ENCODE measurements at regions not wholly inside any gene's neighbourhood (a gene's known extent, or its start where the extent isn't known, plus 50 kb on each side); places are given as distances from the start of the nearest gene placed in this dataset.

- POLR2A ChIA-PET: no interaction called here
- CTCF ChIA-PET (ENCODE audit: unreplicated experiment): no interaction called here
- no peaks in the 10 kb centered on the region for H3K9me2 ChIP-seq (ENCODE audit: insufficient read depth, low read length)
- no peaks in the 10 kb centered on the region for H3K79me2 ChIP-seq (ENCODE audit: insufficient read depth, low read depth, low read length)
- no peak for DNase-seq (ENCODE audit: low spot score)
- no peaks in the 10 kb centered on the region for H4K20me1 ChIP-seq (ENCODE audit: insufficient read depth, low read length)
- intact Hi-C loops (cut with micrococcal nuclease; ENCODE audit: unreplicated experiment): loop anchor here (5.0 to 10.0 kb wide), 2 partner anchors 151 to 499 kb away; no protein-coding TSS in a partner anchor
- no peaks in the 10 kb centered on the region for H3K36me3 ChIP-seq (ENCODE audit: insufficient read depth, low read length)
- H3K4me1 ChIP-seq (ENCODE audit: insufficient read depth, low read length, poor library complexity, severe bottlenecking): no peaks in the 10 kb centered on the region
- TF ChIP-seq EZH2phosphoT487 (IDR thresholded peaks at IDR 0.05; ENCODE audit: borderline replicate concordance, low read depth, low read length) (no peak), CTCF (conservative IDR thresholded peaks at IDR 0.05; ENCODE audit: low read length) (no peak)
- no peak overlapping the region for H3K27ac ChIP-seq (ENCODE audit: low read depth, low read length, poor library complexity, severe bottlenecking)
- H2AFZ ChIP-seq (ENCODE audit: low read length): no peak overlapping the region
- H3K4me3 ChIP-seq (ENCODE audit: low read depth, low read length, poor library complexity, severe bottlenecking): no peak overlapping the region
- no peaks in the 10 kb centered on the region for H3K9me3 ChIP-seq (ENCODE audit: low read length)
- no peak overlapping the region for H3K4me2 ChIP-seq (ENCODE audit: low read length)
- BruUV-seq (replicated peaks): no TSS peak
Observed at GRCh38 chr20:57093766-57094165, 172.7 kb downstream of the BMP7 start.

- DNase-seq (ENCODE audit: low spot score): no peak
- H4K20me1 ChIP-seq (ENCODE audit: insufficient read depth, low read length): no peaks in the 10 kb centered on the region
- no peaks in the 10 kb centered on the region for H3K79me2 ChIP-seq (ENCODE audit: insufficient read depth, low read depth, low read length)
- ChIA-PET POLR2A (no interaction called here), CTCF (ENCODE audit: unreplicated experiment) (interaction anchor here (1.3 kb wide), 1 partner anchor 252 kb away, joined by 3 read pairs; no protein-coding TSS in a partner anchor)
- no peaks in the 10 kb centered on the region for H3K4me1 ChIP-seq (ENCODE audit: insufficient read depth, low read length, poor library complexity, severe bottlenecking)
- no peak overlapping the region for H3K4me2 ChIP-seq (ENCODE audit: low read length)
- no peaks in the 10 kb centered on the region for H3K9me2 ChIP-seq (ENCODE audit: insufficient read depth, low read length)
- no peak overlapping the region for H2AFZ ChIP-seq (ENCODE audit: low read length)
- intact Hi-C loops (cut with micrococcal nuclease; ENCODE audit: unreplicated experiment): loop anchor here (5.0 to 10.0 kb wide), 2 partner anchors 150 to 498 kb away; no protein-coding TSS in a partner anchor
- no peaks in the 10 kb centered on the region for H3K9me3 ChIP-seq (ENCODE audit: low read length)
- TF ChIP-seq CTCF (conservative IDR thresholded peaks at IDR 0.05; ENCODE audit: low read length): no peak
- no peak for TF ChIP-seq EZH2phosphoT487 (IDR thresholded peaks at IDR 0.05; ENCODE audit: borderline replicate concordance, low read depth, low read length)
- no peaks in the 10 kb centered on the region for H3K36me3 ChIP-seq (ENCODE audit: insufficient read depth, low read length)
- H3K4me3 ChIP-seq (ENCODE audit: low read depth, low read length, poor library complexity, severe bottlenecking): no peak overlapping the region
- no peak overlapping the region for H3K27ac ChIP-seq (ENCODE audit: low read depth, low read length, poor library complexity, severe bottlenecking)
- BruUV-seq (replicated peaks): no TSS peak
Observed at GRCh38 chr20:57094252-57094891, 172.1 kb downstream of the BMP7 start.

GRCh38 chr20:57094991-57095390 lies 171.4 kb downstream of the BMP7 start:
- intact Hi-C loops (cut with micrococcal nuclease; ENCODE audit: unreplicated experiment): loop anchor here (5.0 to 10.0 kb wide), 2 partner anchors 150 to 497 kb away; no protein-coding TSS in a partner anchor
- Histone ChIP-seq H2AFZ (ENCODE audit: low read length) (no peak overlapping the region), H3K79me2 (ENCODE audit: insufficient read depth, low read depth, low read length) (no peaks in the 10 kb centered on the region), H3K36me3 (ENCODE audit: insufficient read depth, low read length) (no peaks in the 10 kb centered on the region), H3K27ac (ENCODE audit: low read depth, low read length, poor library complexity, severe bottlenecking) (no peak overlapping the region), H4K20me1 (ENCODE audit: insufficient read depth, low read length) (no peaks in the 10 kb centered on the region), H3K9me2 (ENCODE audit: insufficient read depth, low read length) (no peaks in the 10 kb centered on the region), H3K9me3 (ENCODE audit: low read length) (no peaks in the 10 kb centered on the region), H3K4me2 (ENCODE audit: low read length) (no peak overlapping the region), H3K4me3 (ENCODE audit: low read depth, low read length, poor library complexity, severe bottlenecking) (no peak overlapping the region), H3K4me1 (ENCODE audit: insufficient read depth, low read length, poor library complexity, severe bottlenecking) (no peaks in the 10 kb centered on the region)
- no TSS peak for BruUV-seq (replicated peaks)
- CTCF ChIA-PET (ENCODE audit: unreplicated experiment): interaction anchor here (1.3 kb wide), 1 partner anchor 252 kb away, joined by 3 read pairs; no protein-coding TSS in a partner anchor
- POLR2A ChIA-PET: interaction anchor here (0.6 to 1.1 kb wide), 2 partner anchors 20 to 254 kb away, joined by 3 read pairs; no protein-coding TSS in a partner anchor
- no peak for DNase-seq (ENCODE audit: low spot score)
- no peak for TF ChIP-seq CTCF (conservative IDR thresholded peaks at IDR 0.05; ENCODE audit: low read length)
- no peak for TF ChIP-seq EZH2phosphoT487 (IDR thresholded peaks at IDR 0.05; ENCODE audit: borderline replicate concordance, low read depth, low read length)

Measured in OCI-LY7 (cell line).